GM19023 (cell line): ENCODE measurements at regions not wholly inside any gene's neighbourhood (a gene's known extent, or its start where the extent isn't known, plus 50 kb on each side); places are given as distances from the start of the nearest gene placed in this dataset.

ENCODE experiments used
- ATAC-seq: cut with Tn5 transposase; IDR thresholded peaks from one replicate; pipeline ENCODE4 v1.9.1; 2021; ENCODE audit warnings: mild to moderate bottlenecking, moderate library complexity; ENCODE audit not compliant: unreplicated experiment

GRCh38 chr6:141593311-141593710, 539.4 kb upstream of the GJE1 start:
- no peak for ATAC-seq

DNA sequence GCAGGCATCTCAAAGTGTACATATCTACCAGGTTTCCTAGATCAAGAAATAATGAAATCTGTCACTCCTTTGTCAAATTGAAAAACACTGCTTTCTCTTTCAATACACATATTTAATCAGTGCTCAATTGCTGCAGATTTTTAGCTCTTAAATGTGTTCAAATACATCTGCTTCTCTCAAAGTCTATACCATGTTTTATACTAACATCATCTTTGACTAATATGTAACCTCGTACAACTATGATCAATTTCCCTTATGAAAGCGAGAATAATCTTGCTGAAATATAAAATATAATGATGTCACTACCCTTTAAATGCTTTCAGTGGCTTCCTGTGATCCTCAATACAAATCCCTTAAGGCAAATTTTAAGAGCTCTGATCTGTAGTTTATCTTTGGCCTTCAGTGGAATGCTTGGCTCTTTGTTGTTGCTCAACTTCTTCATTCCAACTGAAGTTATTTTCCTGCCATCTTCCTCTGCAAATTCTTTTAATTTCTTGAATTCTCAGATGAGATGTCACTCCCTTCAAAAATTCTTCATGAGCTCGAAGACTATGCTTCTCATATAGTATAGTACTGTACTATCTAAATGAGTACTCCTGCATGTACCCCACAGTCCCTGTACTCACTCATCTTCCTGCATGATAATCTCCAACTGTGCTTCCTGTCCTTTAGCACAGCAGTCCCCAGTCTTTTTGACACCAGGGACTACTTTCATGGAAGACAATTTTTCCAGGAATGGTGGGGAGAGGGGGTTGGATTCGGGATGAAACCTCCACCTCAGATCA, 545.1 kb upstream of the GJE1 start:
- ATAC-seq, result no peak

DNA sequence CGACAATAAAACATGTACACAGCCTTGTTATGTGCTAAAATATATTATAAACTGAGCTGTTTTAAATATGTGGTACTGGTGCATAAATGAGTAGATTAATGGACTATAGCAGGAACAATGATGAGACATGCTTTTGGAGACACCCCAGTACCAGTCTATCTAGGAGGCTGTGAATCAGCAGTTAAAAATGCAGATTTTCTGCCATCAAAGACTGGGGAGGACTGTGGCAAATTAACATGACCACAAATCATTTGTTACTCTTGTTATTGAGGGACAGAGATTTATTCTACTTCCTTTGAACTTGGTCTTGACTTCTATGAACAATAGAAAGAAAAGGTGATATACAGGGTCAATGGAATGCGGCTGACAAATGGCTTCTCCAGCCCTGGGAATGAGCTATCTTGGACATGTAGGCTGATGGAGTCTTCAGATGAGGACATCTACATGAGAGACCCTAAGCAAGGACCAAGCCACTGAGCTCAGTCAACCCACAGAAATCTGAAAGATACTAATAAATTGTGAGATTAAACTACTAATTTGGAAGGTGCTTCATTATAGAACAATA, 551.7 kb upstream of the GJE1 start:
- no peak for ATAC-seq

GRCh38 chr6:141580131-141580530, 552.6 kb upstream of the GJE1 start:
- no peak for ATAC-seq

DNA sequence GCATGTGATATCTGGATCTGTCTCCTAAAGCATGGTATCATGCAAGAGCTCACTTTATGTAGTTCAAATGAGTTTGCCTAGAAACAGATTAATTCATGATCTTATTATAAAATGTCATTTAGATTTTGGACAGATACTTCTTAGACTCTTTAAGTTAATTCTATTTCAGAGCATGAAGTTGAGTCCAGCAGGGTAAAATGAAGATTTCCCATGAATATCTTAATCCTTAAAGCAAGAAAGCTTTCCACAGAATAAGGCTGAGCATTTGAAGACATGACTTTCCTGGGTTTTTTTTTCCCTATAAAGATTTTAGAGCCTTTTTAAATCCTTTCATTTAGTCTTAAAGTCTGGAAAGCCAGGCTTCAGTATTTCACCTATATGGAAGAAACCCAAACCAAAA, 556.0 kb upstream of the GJE1 start:
- ATAC-seq, result no peak

GRCh38 chr6:141562851-141563763, 569.6 kb upstream of the GJE1 start:
- ATAC-seq, result peak; percentile 96

GRCh38 chr6:141562186-141562811, 570.4 kb upstream of the GJE1 start:
- ATAC-seq, result peak; percentile 27

DNA sequence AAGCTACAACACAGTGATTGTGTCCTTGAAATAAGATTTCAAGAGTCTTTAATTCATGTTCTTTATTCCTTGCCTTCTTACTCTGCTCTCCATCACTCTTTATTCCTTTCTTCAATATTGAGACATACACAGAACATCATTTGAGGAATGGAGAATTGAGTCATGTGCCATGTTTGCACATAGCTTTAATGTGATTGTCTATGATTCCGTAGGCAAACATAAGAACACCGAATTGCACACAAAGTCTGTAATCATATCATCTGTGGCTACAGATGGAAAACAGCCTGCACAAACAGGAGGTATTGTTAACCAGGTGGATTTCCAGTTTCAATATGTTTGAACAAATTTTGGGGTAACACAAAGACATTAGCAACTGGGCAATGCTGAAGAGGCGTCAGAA, 571.6 kb upstream of the GJE1 start:
- ATAC-seq, result no peak

- peak; percentile 72 for ATAC-seq
Observed at GRCh38 chr6:141552463-141552862, 580.3 kb upstream of the GJE1 start.

DNA sequence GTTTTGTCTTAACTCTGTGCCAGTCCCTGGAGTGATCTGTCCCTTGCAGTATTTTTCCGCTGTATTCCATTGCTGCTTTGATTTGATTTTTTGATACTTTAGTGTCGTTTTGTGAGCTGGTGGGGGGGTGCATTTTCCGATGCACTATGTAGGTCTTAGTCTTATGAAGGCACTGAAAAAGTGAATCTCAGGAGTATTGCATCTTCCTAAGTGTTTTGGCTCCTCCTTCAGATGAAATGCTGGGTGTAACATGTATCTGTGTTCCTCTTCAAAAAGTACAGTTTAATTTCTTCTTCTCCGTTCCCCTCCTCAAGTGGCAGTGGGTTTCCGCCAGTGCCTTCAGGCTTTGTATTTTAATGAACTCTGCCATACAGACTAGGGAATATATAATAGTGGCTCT, 580.7 kb upstream of the GJE1 start:
- no peak for ATAC-seq

GRCh38 chr6:141551318-141551717, 581.4 kb upstream of the GJE1 start:
- ATAC-seq, result no peak

GRCh38 chr6:141550471-141550870, 582.3 kb upstream of the GJE1 start:
- ATAC-seq, result no peak

GRCh38 chr6:141548966-141549365, 583.8 kb upstream of the GJE1 start:
- ATAC-seq, result no peak

GRCh38 chr6:141541581-141542324, 591.0 kb upstream of the GJE1 start:
- no peak for ATAC-seq

GRCh38 chr6:141540207-141540606, 592.5 kb upstream of the GJE1 start:
- no peak for ATAC-seq

GRCh38 chr6:141539617-141540016, 593.1 kb upstream of the GJE1 start:
- ATAC-seq, result no peak

DNA sequence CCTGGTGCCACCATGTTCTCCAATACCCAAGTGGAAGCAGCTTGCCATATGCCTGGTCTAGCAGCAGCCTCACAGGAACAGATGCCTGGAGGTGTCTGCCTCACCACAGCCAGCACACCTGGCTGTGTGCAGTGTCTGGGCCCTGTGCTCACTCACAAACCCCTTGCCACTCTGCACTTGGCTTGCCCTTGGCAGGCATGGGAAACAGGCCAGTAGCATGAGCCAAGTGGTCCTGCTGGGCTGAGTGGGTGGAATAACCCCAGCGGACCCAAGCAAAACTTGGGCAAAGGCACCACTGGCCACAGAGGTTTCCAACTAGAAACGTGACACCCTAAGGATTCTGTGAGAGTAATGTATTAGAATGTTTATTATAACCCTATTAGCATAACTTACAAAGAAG, 600.5 kb upstream of the GJE1 start:
- no peak for ATAC-seq

DNA sequence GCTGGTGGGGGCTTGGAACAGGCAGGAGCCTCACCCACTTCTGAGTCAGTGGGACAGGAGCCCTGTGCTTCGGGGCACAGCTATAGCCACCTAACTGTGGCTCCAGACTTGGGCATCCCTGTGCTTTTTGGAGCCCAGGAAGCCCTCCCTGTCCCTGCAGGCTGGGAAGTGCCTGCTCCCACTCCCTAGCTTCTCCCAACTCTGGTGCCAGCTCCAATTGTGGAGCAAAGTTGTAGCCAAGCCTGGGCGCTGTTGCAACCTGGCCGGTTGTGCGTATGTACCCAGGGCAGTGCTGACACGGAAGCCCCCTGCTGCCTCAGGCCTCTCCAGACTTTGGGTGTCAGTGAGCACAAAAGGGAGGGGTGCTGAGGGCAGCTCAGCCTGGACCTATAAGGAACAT, 601.7 kb upstream of the GJE1 start:
- no peak for ATAC-seq

DNA sequence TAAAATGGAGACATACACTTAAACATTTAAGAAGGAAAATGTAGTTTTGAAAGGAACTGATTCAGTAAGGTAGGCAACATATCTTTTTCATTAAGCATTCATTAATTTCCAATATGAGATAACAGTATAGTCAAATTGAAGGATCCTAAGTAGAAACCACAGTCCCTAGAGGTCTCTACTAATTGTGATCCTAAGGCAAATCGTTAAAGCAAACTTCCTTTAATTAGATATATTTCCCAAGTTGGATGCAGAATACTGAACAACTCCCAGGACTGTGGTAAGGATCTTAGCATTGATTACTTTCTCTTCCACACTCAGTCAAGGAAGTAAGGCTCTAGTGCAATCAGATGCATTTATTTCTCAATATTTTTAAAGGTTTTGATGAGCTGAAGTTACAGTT, 604.1 kb upstream of the GJE1 start:
- no peak for ATAC-seq

GRCh38 chr6:141526985-141527384, 605.7 kb upstream of the GJE1 start:
- ATAC-seq, result no peak

GRCh38 chr6:141521440-141521839, 611.3 kb upstream of the GJE1 start:
- ATAC-seq, result no peak
